Right lobe of liver (tissue), 4 donors: ENCODE measurements at regions not wholly inside any gene's neighbourhood (a gene's known extent, or its start where the extent isn't known, plus 50 kb on each side); places are given as distances from the start of the nearest gene placed in this dataset.

Experiments
- CTCF ChIP-seq, 4 donors: fragments of 200-600 bp in 3 of 4; fragments of 450-650 bp in 1 of 4; IDR thresholded peaks; one replicate each; pipeline versions ENCODE4 v1.5.1 to v1.8.0; 2016 to 2022; ENCODE audit warnings: antibody characterized with exemption in 4 of 4, mild to moderate bottlenecking in 2 of 4
- POLR2A ChIP-seq: fragments of 450-650 bp; IDR thresholded peaks from one replicate; pipeline ENCODE4 v1.6.1; 2017; ENCODE audit warnings: antibody characterized with exemption, mild to moderate bottlenecking
- donor health status: DM: no; HTN: no; CAD: no.
- donor health status: DM: no; HTN: no; CAD: no.
- donor health status: DM: no; HTN: yes; CAD: no.

- no peak for TF ChIP-seq CTCF (IDR thresholded peaks at IDR 0.05)
- no peak for TF ChIP-seq POLR2A
These were observed 178.9 kb downstream of the DMRTA1 start for GRCh38 chr9:22625540-22625939.
